Liver (tissue), 8 donors: ENCODE measurements at regions not wholly inside any gene's neighbourhood (a gene's known extent, or its start where the extent isn't known, plus 50 kb on each side); places are given as distances from the start of the nearest gene placed in this dataset.

ENCODE experiments used
- DNase-seq: peaks from one replicate; pipeline ENCODE4 v3.0.0-alpha.2; 2017; ENCODE audit warnings: low spot score
- H3K27ac ChIP-seq, 2 donors: one replicate each; pipeline ENCODE4 v1.7.0; 2013; ENCODE audit warnings: inconsistent platforms in 2 of 2, low read length in 2 of 2, control low read depth in 1 of 2, low read depth in 1 of 2, mild to moderate bottlenecking in 1 of 2
- H3K27me3 ChIP-seq, 4 donors: one replicate each; pipeline versions ENCODE4 v1.6.1 to v1.7.0; 2013; ENCODE audit warnings: low read length in 3 of 4, inconsistent platforms in 1 of 4, mild to moderate bottlenecking in 1 of 4, moderate library complexity in 1 of 4; ENCODE audit not compliant: control insufficient read depth in 4 of 4, insufficient read depth in 4 of 4
- H3K36me3 ChIP-seq, 4 donors: one replicate each; pipeline versions ENCODE4 v1.6.1 to v1.7.0; 2013; ENCODE audit warnings: low read length in 3 of 4, mild to moderate bottlenecking in 3 of 4, low read depth in 1 of 4, moderate library complexity in 1 of 4; ENCODE audit not compliant: control insufficient read depth in 4 of 4, insufficient read depth in 3 of 4
- H3K4me1 ChIP-seq, 4 donors: one replicate each; pipeline versions ENCODE4 v1.6.1 to v1.7.0; 2013; ENCODE audit warnings: low read length in 3 of 4, mild to moderate bottlenecking in 3 of 4, moderate library complexity in 1 of 4; ENCODE audit not compliant: control insufficient read depth in 4 of 4, insufficient read depth in 4 of 4
- H3K4me3 ChIP-seq, 3 donors: one replicate each; pipeline versions ENCODE4 v1.6.1 to v1.7.0; 2013; ENCODE audit warnings: low read length in 3 of 3, control low read depth in 1 of 3, low read depth in 1 of 3, mild to moderate bottlenecking in 1 of 3
- H3K9ac ChIP-seq, 2 donors: one replicate each; pipeline ENCODE4 v1.7.0; 2013; ENCODE audit warnings: low read length in 2 of 2, mild to moderate bottlenecking in 2 of 2, moderate library complexity in 2 of 2, control low read depth in 1 of 2, low read depth in 1 of 2
- H3K9me3 ChIP-seq, 4 donors: one replicate each; pipeline versions ENCODE4 v1.6.1 to v1.7.0; 2013; ENCODE audit warnings: low read length in 3 of 4; ENCODE audit not compliant: control insufficient read depth in 4 of 4
- CTCF ChIP-seq: fragments of 150-350 bp; IDR thresholded peaks from 2 replicates; pipeline ENCODE4 v1.5.1; 2017; ENCODE audit warnings: improper control_type of control experiment, low read depth, low read length; ENCODE audit not compliant: missing input control
- EGR1 ChIP-seq, 2 donors: IDR thresholded peaks; 2 replicates each; pipeline ENCODE4 v1.6.1; 2016 to 2018; ENCODE audit warnings: antibody characterized with exemption in 2 of 2, low read depth in 2 of 2
- FOXA2 ChIP-seq: IDR thresholded peaks from 2 replicates; pipeline ENCODE4 v1.6.1; 2016; ENCODE audit warnings: antibody characterized with exemption
- GABPA ChIP-seq, 2 donors: IDR thresholded peaks in 1 of 2; conservative IDR thresholded peaks in 1 of 2; 2 replicates each; pipeline ENCODE4 v1.6.1; 2016; ENCODE audit warnings: antibody characterized with exemption in 2 of 2, mild to moderate bottlenecking in 1 of 2, moderate library complexity in 1 of 2
- HNF4A ChIP-seq, 2 donors: conservative IDR thresholded peaks; 2 replicates each; pipeline ENCODE4 v1.6.1; 2016; ENCODE audit warnings: antibody characterized with exemption in 2 of 2, mild to moderate bottlenecking in 2 of 2
- HNF4G ChIP-seq: IDR thresholded peaks from 2 replicates; pipeline ENCODE4 v1.6.1; 2016; ENCODE audit warnings: antibody characterized with exemption
- JUND ChIP-seq, 2 donors: IDR thresholded peaks; 2 replicates each; pipeline ENCODE4 v1.6.1; 2016; ENCODE audit warnings: antibody characterized with exemption in 2 of 2
- NR2F2 ChIP-seq: IDR thresholded peaks from 2 replicates; pipeline ENCODE4 v1.6.1; 2016; ENCODE audit warnings: antibody characterized with exemption
- RAD21 ChIP-seq, 2 donors: IDR thresholded peaks; 2 replicates each; pipeline ENCODE4 v1.6.1; 2016; ENCODE audit warnings: antibody characterized with exemption in 2 of 2, mild to moderate bottlenecking in 2 of 2
- RXRA ChIP-seq, 2 donors: IDR thresholded peaks; 2 replicates each; pipeline ENCODE4 v1.6.1; 2017 to 2018; ENCODE audit warnings: antibody characterized with exemption in 2 of 2, mild to moderate bottlenecking in 1 of 2
- SP1 ChIP-seq: IDR thresholded peaks from 2 replicates; pipeline ENCODE4 v1.6.1; 2018; ENCODE audit warnings: antibody characterized with exemption, mild to moderate bottlenecking
- TAF1 ChIP-seq: conservative IDR thresholded peaks from 2 replicates; pipeline ENCODE4 v1.6.1; 2016; ENCODE audit warnings: antibody characterized with exemption, mild to moderate bottlenecking
- YY1 ChIP-seq: IDR thresholded peaks from 2 replicates; pipeline ENCODE4 v1.6.1; 2016; ENCODE audit warnings: antibody characterized with exemption, mild to moderate bottlenecking
- WGBS: extraction: QIAGEN DNeasy Blood & Tissue Kit; methylation state at CpG from one replicate; pipeline ENCODE4 v1.1.7; 2013; 5-methylcytosine and 5-hydroxymethylcytosine counted together
- TF ChIP-seq, protein P1 (sequence below): IDR thresholded peaks from 2 replicates; pipeline ENCODE4 v1.6.1; 2016; ENCODE audit warnings: antibody characterized with exemption, mild to moderate bottlenecking
- TF ChIP-seq, protein P2 (sequence below): IDR thresholded peaks from 2 replicates; pipeline ENCODE4 v1.6.1; 2016; ENCODE audit warnings: antibody characterized with exemption
- TF ChIP-seq, protein P3 (sequence below): IDR thresholded peaks from 2 replicates; pipeline ENCODE4 v1.6.1; 2016; ENCODE audit warnings: antibody characterized with exemption
- donor health status: healthy.
- donor health status: healthy.
- donor health status: healthy.
- donor health status: healthy.
- donor health status: healthy.

DNA sequence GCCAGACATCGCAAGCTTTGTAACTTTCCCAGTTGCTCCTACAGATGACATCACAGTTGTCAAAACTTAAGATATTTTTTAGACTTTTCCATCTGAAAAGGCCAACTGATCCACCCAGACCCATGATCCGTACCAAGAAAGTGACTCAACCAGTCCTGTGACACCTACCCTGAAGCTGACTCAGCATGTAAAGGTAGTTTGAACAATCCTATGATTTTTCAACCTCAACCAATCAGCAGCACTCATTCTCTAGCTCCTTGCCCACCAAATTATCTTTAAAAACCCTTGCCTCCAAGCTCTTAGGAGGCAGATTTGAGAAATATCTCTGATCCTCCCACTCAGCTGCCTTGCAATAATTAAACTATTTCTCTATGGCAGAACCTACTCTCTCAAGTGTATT, 1686.7 kb upstream of the LRRTM1 start:
- no peaks in the 10 kb centered on the region for H3K27me3 ChIP-seq
- DNase-seq: no peak
- no peaks in the 10 kb centered on the region for H3K4me1 ChIP-seq
- no peak overlapping the region for H3K4me3 ChIP-seq
- no peaks in the 10 kb centered on the region for H3K9me3 ChIP-seq
- no peak overlapping the region for H3K9ac ChIP-seq
- WGBS: 79% methylated on average over 2 of the region's 2 CpGs
- no peaks in the 10 kb centered on the region for H3K36me3 ChIP-seq
- no peak overlapping the region for H3K27ac ChIP-seq
- TF ChIP-seq CTCF (no peak), RXRA (IDR thresholded peaks at IDR 0.05) (no peak), NR2F2 (no peak), HNF4A (conservative IDR thresholded peaks at IDR 0.05) (no peak), JUND (IDR thresholded peaks at IDR 0.05) (no peak), RAD21 (IDR thresholded peaks at IDR 0.05) (no peak), SP1 (no peak)
- TF ChIP-seq, protein P1, sequence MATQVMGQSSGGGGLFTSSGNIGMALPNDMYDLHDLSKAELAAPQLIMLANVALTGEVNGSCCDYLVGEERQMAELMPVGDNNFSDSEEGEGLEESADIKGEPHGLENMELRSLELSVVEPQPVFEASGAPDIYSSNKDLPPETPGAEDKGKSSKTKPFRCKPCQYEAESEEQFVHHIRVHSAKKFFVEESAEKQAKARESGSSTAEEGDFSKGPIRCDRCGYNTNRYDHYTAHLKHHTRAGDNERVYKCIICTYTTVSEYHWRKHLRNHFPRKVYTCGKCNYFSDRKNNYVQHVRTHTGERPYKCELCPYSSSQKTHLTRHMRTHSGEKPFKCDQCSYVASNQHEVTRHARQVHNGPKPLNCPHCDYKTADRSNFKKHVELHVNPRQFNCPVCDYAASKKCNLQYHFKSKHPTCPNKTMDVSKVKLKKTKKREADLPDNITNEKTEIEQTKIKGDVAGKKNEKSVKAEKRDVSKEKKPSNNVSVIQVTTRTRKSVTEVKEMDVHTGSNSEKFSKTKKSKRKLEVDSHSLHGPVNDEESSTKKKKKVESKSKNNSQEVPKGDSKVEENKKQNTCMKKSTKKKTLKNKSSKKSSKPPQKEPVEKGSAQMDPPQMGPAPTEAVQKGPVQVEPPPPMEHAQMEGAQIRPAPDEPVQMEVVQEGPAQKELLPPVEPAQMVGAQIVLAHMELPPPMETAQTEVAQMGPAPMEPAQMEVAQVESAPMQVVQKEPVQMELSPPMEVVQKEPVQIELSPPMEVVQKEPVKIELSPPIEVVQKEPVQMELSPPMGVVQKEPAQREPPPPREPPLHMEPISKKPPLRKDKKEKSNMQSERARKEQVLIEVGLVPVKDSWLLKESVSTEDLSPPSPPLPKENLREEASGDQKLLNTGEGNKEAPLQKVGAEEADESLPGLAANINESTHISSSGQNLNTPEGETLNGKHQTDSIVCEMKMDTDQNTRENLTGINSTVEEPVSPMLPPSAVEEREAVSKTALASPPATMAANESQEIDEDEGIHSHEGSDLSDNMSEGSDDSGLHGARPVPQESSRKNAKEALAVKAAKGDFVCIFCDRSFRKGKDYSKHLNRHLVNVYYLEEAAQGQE: no peak
- TF ChIP-seq, protein P2, sequence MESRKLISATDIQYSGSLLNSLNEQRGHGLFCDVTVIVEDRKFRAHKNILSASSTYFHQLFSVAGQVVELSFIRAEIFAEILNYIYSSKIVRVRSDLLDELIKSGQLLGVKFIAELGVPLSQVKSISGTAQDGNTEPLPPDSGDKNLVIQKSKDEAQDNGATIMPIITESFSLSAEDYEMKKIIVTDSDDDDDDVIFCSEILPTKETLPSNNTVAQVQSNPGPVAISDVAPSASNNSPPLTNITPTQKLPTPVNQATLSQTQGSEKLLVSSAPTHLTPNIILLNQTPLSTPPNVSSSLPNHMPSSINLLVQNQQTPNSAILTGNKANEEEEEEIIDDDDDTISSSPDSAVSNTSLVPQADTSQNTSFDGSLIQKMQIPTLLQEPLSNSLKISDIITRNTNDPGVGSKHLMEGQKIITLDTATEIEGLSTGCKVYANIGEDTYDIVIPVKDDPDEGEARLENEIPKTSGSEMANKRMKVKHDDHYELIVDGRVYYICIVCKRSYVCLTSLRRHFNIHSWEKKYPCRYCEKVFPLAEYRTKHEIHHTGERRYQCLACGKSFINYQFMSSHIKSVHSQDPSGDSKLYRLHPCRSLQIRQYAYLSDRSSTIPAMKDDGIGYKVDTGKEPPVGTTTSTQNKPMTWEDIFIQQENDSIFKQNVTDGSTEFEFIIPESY: no peak

DNA sequence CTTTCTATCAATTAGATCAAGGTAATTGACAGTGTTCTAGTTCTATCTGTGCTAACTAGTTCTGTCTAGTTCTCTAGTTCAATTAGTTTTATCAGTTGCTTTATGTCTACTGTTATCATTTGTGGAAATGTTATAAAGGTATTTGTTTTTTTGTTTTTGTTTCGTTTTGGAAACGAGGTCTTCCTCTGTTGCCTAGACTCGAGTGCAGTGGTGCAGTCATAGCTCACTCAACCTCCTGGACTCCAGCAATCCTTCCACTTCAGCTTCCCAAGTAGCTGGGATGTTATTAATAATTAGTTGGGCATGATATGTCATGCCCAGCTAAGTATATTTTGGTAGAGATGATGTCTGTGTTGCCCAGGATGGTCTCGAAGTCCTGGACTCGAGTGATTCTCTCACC, 1682.8 kb upstream of the LRRTM1 start:
- H3K27ac ChIP-seq: no peak overlapping the region
- no peaks in the 10 kb centered on the region for H3K4me1 ChIP-seq
- 70% methylated on average over 5 of the region's 5 CpGs for WGBS
- TF ChIP-seq, protein P1: no peak
- no peak for TF ChIP-seq NR2F2
- TF ChIP-seq, protein P2: no peak
- no peak for TF ChIP-seq HNF4G
- TF ChIP-seq JUND (IDR thresholded peaks at IDR 0.05): no peak
- TF ChIP-seq EGR1 (IDR thresholded peaks at IDR 0.05; ENCODE audit: low read depth in 2 of 2): no peak
- no peak for TF ChIP-seq YY1
- no peak for TF ChIP-seq CTCF
- no peak for TF ChIP-seq RAD21 (IDR thresholded peaks at IDR 0.05)
- no peak for TF ChIP-seq TAF1
- TF ChIP-seq SP1: no peak
- no peak for TF ChIP-seq RXRA (IDR thresholded peaks at IDR 0.05)
- no peak for TF ChIP-seq FOXA2
- TF ChIP-seq HNF4A (conservative IDR thresholded peaks at IDR 0.05): no peak
- TF ChIP-seq GABPA (IDR thresholded peaks at IDR 0.05 in 1 of 2, conservative IDR thresholded peaks at IDR 0.05 in 1 of 2): no peak
- TF ChIP-seq, protein P3, sequence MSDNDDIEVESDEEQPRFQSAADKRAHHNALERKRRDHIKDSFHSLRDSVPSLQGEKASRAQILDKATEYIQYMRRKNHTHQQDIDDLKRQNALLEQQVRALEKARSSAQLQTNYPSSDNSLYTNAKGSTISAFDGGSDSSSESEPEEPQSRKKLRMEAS: no peak
- no peak for DNase-seq
- no peaks in the 10 kb centered on the region for H3K36me3 ChIP-seq
- H3K27me3 ChIP-seq: no peaks in the 10 kb centered on the region
- H3K4me3 ChIP-seq: no peak overlapping the region
- H3K9me3 ChIP-seq: no peaks in the 10 kb centered on the region
- H3K9ac ChIP-seq: no peak overlapping the region
